K562 (cell line): ENCODE measurements at regions not wholly inside any gene's neighbourhood (a gene's known extent, or its start where the extent isn't known, plus 50 kb on each side); places are given as distances from the start of the nearest gene placed in this dataset.

Experiments used
- ATAC-seq: fragments of 200-7000 bp; cut with Tn5 transposase; 3 replicates; pipeline ENCODE4 v1.9.1; 2020; ENCODE audit warnings: moderate library complexity
- BruUV-seq: library from RNA; stranded (reverse); fragments of 400-500 nt; replicated peaks from 2 replicates; lab custom pipeline; 2021; lab: Mats Ljungman, UMichigan
- CTCF ChIA-PET: fragments of 300-600 bp; formaldehyde crosslinking; extraction: SDS; loops from one replicate; lab custom pipeline; 2021; ENCODE audit warnings: low intra/inter-chr PET ratio; lab: Yijun Ruan, JAX
- POLR2A ChIA-PET: fragments of 300-600, 350-650 bp; sonication (Branson Sonifier 250); formaldehyde crosslinking; extraction: SDS; loops from one replicate; lab custom pipeline; 2021; ENCODE audit warnings: antibody characterized with exemption, inconsistent platforms; lab: Yijun Ruan, JAX
- DNase-seq, 4 experiments: peaks; one replicate each; pipeline versions ENCODE4 v3.0.0 to v3.0.0-alpha.2; 2011 to 2018; ENCODE audit warnings: low spot score in 3 of 4, mixed read lengths in 3 of 4; ENCODE audit errors: extremely low read depth in 1 of 4
- FAIRE-seq: peaks from 2 replicates; lab custom pipeline; 2011; peaks lifted over from hg19 to GRCh38; lab: Jason Lieb, UNC
- H2AFZ ChIP-seq: 2 replicates; pipeline ENCODE4 v1.6.0; 2011; ENCODE audit warnings: low read depth, low read length, control low read depth, inconsistent platforms
- H3K27ac ChIP-seq: fragments of 200-600 bp; 3 replicates; pipeline ENCODE4 v1.8.0; 2011; ENCODE audit warnings: low read depth, mild to moderate bottlenecking, control low read depth, inconsistent platforms, low read length, moderate library complexity, mixed read lengths; ENCODE audit errors: extremely low read depth
- H3K27me3 ChIP-seq, 2 experiments: fragments of 300-600 bp in 1 of 2; 2 replicates in 1 of 2; 3 replicates in 1 of 2; pipeline versions ENCODE4 v1.6.0 to v1.8.0; 2011; ENCODE audit warnings: inconsistent platforms in 2 of 2, low read length in 2 of 2, mild to moderate bottlenecking in 1 of 2, mixed read lengths in 1 of 2, moderate library complexity in 1 of 2; ENCODE audit not compliant: control insufficient read depth in 2 of 2, insufficient read depth in 2 of 2
- H3K36me3 ChIP-seq: fragments of 300-600 bp; 3 replicates; pipeline ENCODE4 v1.8.0; 2011; ENCODE audit warnings: mild to moderate bottlenecking, low read length, inconsistent platforms; ENCODE audit not compliant: control insufficient read depth, insufficient read depth
- H3K4me1 ChIP-seq, 2 experiments: fragments of 200-600 bp in 1 of 2; replicated peaks in 1 of 2; 2 replicates in 1 of 2; 3 replicates in 1 of 2; pipeline versions ENCODE4 v1.5.1 to v1.8.0; 2011; ENCODE audit warnings: inconsistent platforms in 2 of 2, low read length in 2 of 2, mild to moderate bottlenecking in 1 of 2, mixed read lengths in 1 of 2, moderate library complexity in 1 of 2; ENCODE audit not compliant: control insufficient read depth in 2 of 2, insufficient read depth in 2 of 2
- H3K4me2 ChIP-seq: 2 replicates; pipeline ENCODE4 v1.6.1; 2011; ENCODE audit warnings: low read length, control low read depth, inconsistent platforms, mixed read lengths; ENCODE audit not compliant: insufficient read depth
- H3K4me3 ChIP-seq: fragments of 200-600 bp; sonication (generic), shearing (Covaris generic); 2 replicates; pipeline ENCODE4 v1.5.1; 2016; ENCODE audit warnings: control low read depth, inconsistent platforms
- H3K79me2 ChIP-seq: fragments of 200-600 bp; 3 replicates; pipeline ENCODE4 v1.8.0; 2011; ENCODE audit warnings: low read length, inconsistent platforms; ENCODE audit not compliant: control insufficient read depth, insufficient read depth
- H3K9ac ChIP-seq, 2 experiments: 2 replicates each; pipeline versions ENCODE4 v1.6.0 to v1.6.1; 2011; ENCODE audit warnings: low read depth in 2 of 2, low read length in 2 of 2, control low read depth in 1 of 2, inconsistent platforms in 1 of 2, mild to moderate bottlenecking in 1 of 2, mixed read lengths in 1 of 2; ENCODE audit not compliant: insufficient read depth in 1 of 2
- H3K9me1 ChIP-seq: one replicate; pipeline ENCODE4 v1.6.0; 2011; ENCODE audit warnings: inconsistent platforms, mild to moderate bottlenecking, low read length, moderate library complexity; ENCODE audit not compliant: control insufficient read depth, insufficient read depth
- H3K9me3 ChIP-seq: replicated peaks from 2 replicates; pipeline ENCODE4 v1.5.1; 2011; ENCODE audit warnings: low read depth, low read length, inconsistent platforms; ENCODE audit not compliant: control insufficient read depth, insufficient read depth
- H4K20me1 ChIP-seq: replicated peaks from 2 replicates; pipeline ENCODE4 v1.6.1; 2011; ENCODE audit warnings: low read length, inconsistent platforms, mixed read lengths; ENCODE audit not compliant: control insufficient read depth, insufficient read depth
- GATAD2B ChIP-seq: fragments of 450-650 bp; IDR thresholded peaks from 2 replicates; pipeline ENCODE4 v1.6.1; 2017; ENCODE audit warnings: mild to moderate bottlenecking, borderline replicate concordance
- GTF2E2 ChIP-seq: fragments of 200-800 bp; sonication (Bioruptor generic); IDR thresholded peaks from 2 replicates; pipeline ENCODE4 v1.6.1; 2016; ENCODE audit warnings: missing genetic modification characterization, missing compliant biosample characterization
- KDM5B ChIP-seq: fragments of 200-600 bp; sonication (generic); IDR thresholded peaks from 2 replicates; pipeline ENCODE4 v1.6.1; 2012; ENCODE audit warnings: low read depth, mild to moderate bottlenecking, moderate library complexity, low read length, control low read depth, inconsistent platforms; ENCODE audit not compliant: insufficient replicate concordance
- MAFG ChIP-seq: fragments of 450-650 bp; conservative IDR thresholded peaks from 2 replicates; pipeline ENCODE4 v1.6.1; 2016; ENCODE audit warnings: missing genetic modification characterization, missing compliant biosample characterization
- RBM15 ChIP-seq: fragments of 200-400 bp; formaldehyde crosslinking; IDR thresholded peaks from 2 replicates; pipeline ENCODE4 v1.6.1; 2018; ENCODE audit warnings: mild to moderate bottlenecking, low read length, moderate library complexity; ENCODE audit not compliant: insufficient read depth
- SUPT5H ChIP-seq: fragments of 450-650 bp; IDR thresholded peaks from 2 replicates; pipeline ENCODE4 v1.6.1; 2016
- WGBS: fragments of 100-300 bp; shearing (Covaris generic); methylation state at CpG from one replicate; pipeline ENCODE4 v1.1.6; 2016; ENCODE audit warnings: low coverage, mixed read lengths; ENCODE audit not compliant: insufficient coverage; ENCODE audit errors: missing lambda C conversion rate; 5-methylcytosine and 5-hydroxymethylcytosine counted together
- in situ Hi-C: fragments of 300-500 bp; cut with MboI; formaldehyde crosslinking; loops from 4 replicates; pipeline ENCODE4 v1.15.0; 2018; ENCODE audit warnings: inconsistent platforms, mixed read lengths
- intact Hi-C: fragments of 100-400 bp; cut with micrococcal nuclease; formaldehyde crosslinking; loops from 2 replicates; pipeline ENCODE4 v1.14.2; 2022
- TF ChIP-seq, protein P1 (sequence below), 2 experiments: fragments of 450-650 bp; IDR thresholded peaks; 2 replicates each; pipeline ENCODE4 v1.6.1; 2016
- TF ChIP-seq, protein P2 (sequence below): fragments of 250-450 bp; sonication (Bioruptor Pico); IDR thresholded peaks from 2 replicates; pipeline ENCODE4 v1.4.0; 2020

DNA sequence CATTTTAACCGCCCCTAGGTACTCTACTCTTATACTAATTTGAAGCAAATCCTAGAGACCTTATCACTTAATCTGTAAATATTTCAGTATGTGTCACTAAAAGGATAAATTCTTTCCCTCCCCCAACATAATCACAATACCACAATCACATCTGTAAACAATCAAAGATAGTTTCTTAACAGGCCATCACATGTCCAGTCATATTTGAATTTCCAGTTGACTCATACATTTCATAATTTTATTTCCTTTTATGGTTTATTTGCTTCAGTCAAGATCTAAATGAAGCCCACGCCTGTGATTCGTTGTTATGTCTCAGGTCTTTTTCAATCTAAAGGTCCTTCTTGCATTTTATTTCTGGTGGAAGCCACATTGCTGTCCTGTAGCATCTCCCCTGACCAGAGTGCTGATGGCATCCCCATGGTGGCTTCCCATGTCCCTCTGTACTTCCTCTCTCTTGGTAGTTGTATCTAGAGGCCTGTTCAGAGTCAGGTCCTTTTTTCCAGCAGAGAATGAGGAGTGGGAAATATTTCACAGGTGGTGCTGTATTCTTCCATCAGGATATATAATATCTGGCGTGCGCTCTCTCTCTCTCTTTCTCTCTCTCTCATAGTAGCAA, 128.6 kb upstream of the SLC22A23 start:
- BruUV-seq, result no TSS peak
- ATAC-seq, result no peak

More for the DNA sequence above, 128.6 kb upstream of the SLC22A23 start:
- no peak overlapping the region for H3K27ac ChIP-seq
- TF ChIP-seq, protein P1, sequence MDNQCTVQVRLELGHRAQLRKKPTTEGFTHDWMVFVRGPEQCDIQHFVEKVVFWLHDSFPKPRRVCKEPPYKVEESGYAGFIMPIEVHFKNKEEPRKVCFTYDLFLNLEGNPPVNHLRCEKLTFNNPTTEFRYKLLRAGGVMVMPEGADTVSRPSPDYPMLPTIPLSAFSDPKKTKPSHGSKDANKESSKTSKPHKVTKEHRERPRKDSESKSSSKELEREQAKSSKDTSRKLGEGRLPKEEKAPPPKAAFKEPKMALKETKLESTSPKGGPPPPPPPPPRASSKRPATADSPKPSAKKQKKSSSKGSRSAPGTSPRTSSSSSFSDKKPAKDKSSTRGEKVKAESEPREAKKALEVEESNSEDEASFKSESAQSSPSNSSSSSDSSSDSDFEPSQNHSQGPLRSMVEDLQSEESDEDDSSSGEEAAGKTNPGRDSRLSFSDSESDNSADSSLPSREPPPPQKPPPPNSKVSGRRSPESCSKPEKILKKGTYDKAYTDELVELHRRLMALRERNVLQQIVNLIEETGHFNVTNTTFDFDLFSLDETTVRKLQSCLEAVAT (IDR thresholded peaks at IDR 0.05), result no peak
- TF ChIP-seq SUPT5H (no peak), RBM15 (no peak), KDM5B (no peak), GTF2E2 (no peak), GATAD2B (no peak), MAFG (tag) (no peak)
- TF ChIP-seq, protein P2, sequence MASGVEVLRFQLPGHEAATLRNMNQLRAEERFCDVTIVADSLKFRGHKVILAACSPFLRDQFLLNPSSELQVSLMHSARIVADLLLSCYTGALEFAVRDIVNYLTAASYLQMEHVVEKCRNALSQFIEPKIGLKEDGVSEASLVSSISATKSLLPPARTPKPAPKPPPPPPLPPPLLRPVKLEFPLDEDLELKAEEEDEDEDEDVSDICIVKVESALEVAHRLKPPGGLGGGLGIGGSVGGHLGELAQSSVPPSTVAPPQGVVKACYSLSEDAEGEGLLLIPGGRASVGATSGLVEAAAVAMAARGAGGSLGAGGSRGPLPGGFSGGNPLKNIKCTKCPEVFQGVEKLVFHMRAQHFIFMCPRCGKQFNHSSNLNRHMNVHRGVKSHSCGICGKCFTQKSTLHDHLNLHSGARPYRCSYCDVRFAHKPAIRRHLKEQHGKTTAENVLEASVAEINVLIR (CRISPR knock-in tag), result no peak
- ChIA-PET CTCF (no interaction called here), POLR2A (interaction anchor here (1.0 kb wide), 1 partner anchor 306 kb away, joined by 3 read pairs; no protein-coding TSS in a partner anchor)
- WGBS, result 0% methylated on average over 5 of the region's 5 CpGs
- no peaks in the 10 kb centered on the region for H4K20me1 ChIP-seq
- no peaks in the 10 kb centered on the region for H3K9me1 ChIP-seq
- no peak overlapping the region for H3K9ac ChIP-seq
- H3K4me3 ChIP-seq, result no peak overlapping the region
- no peaks in the 10 kb centered on the region for H3K9me3 ChIP-seq
- intact Hi-C loops (no loop called here), in situ Hi-C loops (no loop called here)
- FAIRE-seq, result no peak
- peaks cover 14 to 26% of the 10 kb centered on the region in 2 experiments for H3K27me3 ChIP-seq
- H3K4me1 ChIP-seq, result no peaks in the 10 kb centered on the region
- H3K79me2 ChIP-seq, result no peaks in the 10 kb centered on the region
- no peak overlapping the region for H2AFZ ChIP-seq
- DNase-seq, result no peak
- no peaks in the 10 kb centered on the region for H3K36me3 ChIP-seq
- no peak overlapping the region for H3K4me2 ChIP-seq
